Liver (tissue), 8 donors: ENCODE measurements at regions not wholly inside any gene's neighbourhood (a gene's known extent, or its start where the extent isn't known, plus 50 kb on each side); places are given as distances from the start of the nearest gene placed in this dataset.

ENCODE experiments used
- DNase-seq: peaks from one replicate; pipeline ENCODE4 v3.0.0-alpha.2; 2017; ENCODE audit warnings: low spot score
- H3K27ac ChIP-seq, 2 donors: one replicate each; pipeline ENCODE4 v1.7.0; 2013; ENCODE audit warnings: inconsistent platforms in 2 of 2, low read length in 2 of 2, control low read depth in 1 of 2, low read depth in 1 of 2, mild to moderate bottlenecking in 1 of 2
- H3K27me3 ChIP-seq, 4 donors: one replicate each; pipeline versions ENCODE4 v1.6.1 to v1.7.0; 2013; ENCODE audit warnings: low read length in 3 of 4, inconsistent platforms in 1 of 4, mild to moderate bottlenecking in 1 of 4, moderate library complexity in 1 of 4; ENCODE audit not compliant: control insufficient read depth in 4 of 4, insufficient read depth in 4 of 4
- H3K36me3 ChIP-seq, 4 donors: one replicate each; pipeline versions ENCODE4 v1.6.1 to v1.7.0; 2013; ENCODE audit warnings: low read length in 3 of 4, mild to moderate bottlenecking in 3 of 4, low read depth in 1 of 4, moderate library complexity in 1 of 4; ENCODE audit not compliant: control insufficient read depth in 4 of 4, insufficient read depth in 3 of 4
- H3K4me1 ChIP-seq, 4 donors: one replicate each; pipeline versions ENCODE4 v1.6.1 to v1.7.0; 2013; ENCODE audit warnings: low read length in 3 of 4, mild to moderate bottlenecking in 3 of 4, moderate library complexity in 1 of 4; ENCODE audit not compliant: control insufficient read depth in 4 of 4, insufficient read depth in 4 of 4
- H3K4me3 ChIP-seq, 3 donors: one replicate each; pipeline versions ENCODE4 v1.6.1 to v1.7.0; 2013; ENCODE audit warnings: low read length in 3 of 3, control low read depth in 1 of 3, low read depth in 1 of 3, mild to moderate bottlenecking in 1 of 3
- H3K9ac ChIP-seq, 2 donors: one replicate each; pipeline ENCODE4 v1.7.0; 2013; ENCODE audit warnings: low read length in 2 of 2, mild to moderate bottlenecking in 2 of 2, moderate library complexity in 2 of 2, control low read depth in 1 of 2, low read depth in 1 of 2
- H3K9me3 ChIP-seq, 4 donors: one replicate each; pipeline versions ENCODE4 v1.6.1 to v1.7.0; 2013; ENCODE audit warnings: low read length in 3 of 4; ENCODE audit not compliant: control insufficient read depth in 4 of 4
- ATF3 ChIP-seq: IDR thresholded peaks from 2 replicates; pipeline ENCODE4 v1.6.1; 2016; ENCODE audit warnings: antibody characterized with exemption
- CTCF ChIP-seq: fragments of 150-350 bp; IDR thresholded peaks from 2 replicates; pipeline ENCODE4 v1.5.1; 2017; ENCODE audit warnings: improper control_type of control experiment, low read depth, low read length; ENCODE audit not compliant: missing input control
- EGR1 ChIP-seq, 2 donors: IDR thresholded peaks; 2 replicates each; pipeline ENCODE4 v1.6.1; 2016 to 2018; ENCODE audit warnings: antibody characterized with exemption in 2 of 2, low read depth in 2 of 2
- FOXA1 ChIP-seq: IDR thresholded peaks from 2 replicates; pipeline ENCODE4 v1.6.1; 2016; ENCODE audit warnings: antibody characterized with exemption
- FOXA2 ChIP-seq: IDR thresholded peaks from 2 replicates; pipeline ENCODE4 v1.6.1; 2016; ENCODE audit warnings: antibody characterized with exemption
- HNF4A ChIP-seq, 2 donors: conservative IDR thresholded peaks; 2 replicates each; pipeline ENCODE4 v1.6.1; 2016; ENCODE audit warnings: antibody characterized with exemption in 2 of 2, mild to moderate bottlenecking in 2 of 2
- HNF4G ChIP-seq: IDR thresholded peaks from 2 replicates; pipeline ENCODE4 v1.6.1; 2016; ENCODE audit warnings: antibody characterized with exemption
- JUND ChIP-seq, 2 donors: IDR thresholded peaks; 2 replicates each; pipeline ENCODE4 v1.6.1; 2016; ENCODE audit warnings: antibody characterized with exemption in 2 of 2
- NR2F2 ChIP-seq: IDR thresholded peaks from 2 replicates; pipeline ENCODE4 v1.6.1; 2016; ENCODE audit warnings: antibody characterized with exemption
- RAD21 ChIP-seq, 2 donors: IDR thresholded peaks; 2 replicates each; pipeline ENCODE4 v1.6.1; 2016; ENCODE audit warnings: antibody characterized with exemption in 2 of 2, mild to moderate bottlenecking in 2 of 2
- REST ChIP-seq: IDR thresholded peaks from 2 replicates; pipeline ENCODE4 v1.6.1; 2016; ENCODE audit warnings: antibody characterized with exemption, mild to moderate bottlenecking
- RXRA ChIP-seq, 2 donors: IDR thresholded peaks; 2 replicates each; pipeline ENCODE4 v1.6.1; 2017 to 2018; ENCODE audit warnings: antibody characterized with exemption in 2 of 2, mild to moderate bottlenecking in 1 of 2
- SP1 ChIP-seq: IDR thresholded peaks from 2 replicates; pipeline ENCODE4 v1.6.1; 2018; ENCODE audit warnings: antibody characterized with exemption, mild to moderate bottlenecking
- TAF1 ChIP-seq: conservative IDR thresholded peaks from 2 replicates; pipeline ENCODE4 v1.6.1; 2016; ENCODE audit warnings: antibody characterized with exemption, mild to moderate bottlenecking
- YY1 ChIP-seq: IDR thresholded peaks from 2 replicates; pipeline ENCODE4 v1.6.1; 2016; ENCODE audit warnings: antibody characterized with exemption, mild to moderate bottlenecking
- ZBTB33 ChIP-seq: IDR thresholded peaks from 2 replicates; pipeline ENCODE4 v1.6.1; 2016; ENCODE audit warnings: antibody characterized with exemption
- WGBS: extraction: QIAGEN DNeasy Blood & Tissue Kit; methylation state at CpG from one replicate; pipeline ENCODE4 v1.1.7; 2013; 5-methylcytosine and 5-hydroxymethylcytosine counted together
- donor health status: healthy.
- donor health status: healthy.
- donor health status: healthy.
- donor health status: healthy.
- donor health status: healthy.

GRCh38 chr7:52749880-52750279 lies 285.6 kb upstream of the POM121L12 start:
- DNase-seq = no peak

More at GRCh38 chr7:52749880-52750279, 285.6 kb upstream of the POM121L12 start:
- WGBS = 37% methylated on average over 4 of the region's 4 CpGs
- Histone ChIP-seq H3K4me1 (no peaks in the 10 kb centered on the region), H3K9me3 (no peaks in the 10 kb centered on the region), H3K9ac (no peak overlapping the region), H3K4me3 (no peak overlapping the region), H3K27me3 (peaks cover 0 to 2% (median 0%) of the 10 kb centered on the region in 4 donors), H3K27ac (no peak overlapping the region), H3K36me3 (no peaks in the 10 kb centered on the region)
- TF ChIP-seq CTCF (no peak), SP1 (no peak), HNF4G (no peak), ZBTB33 (no peak), EGR1 (IDR thresholded peaks at IDR 0.05; ENCODE audit: low read depth in 2 of 2) (no peak), TAF1 (no peak), NR2F2 (no peak), HNF4A (conservative IDR thresholded peaks at IDR 0.05) (no peak), REST (no peak), RXRA (IDR thresholded peaks at IDR 0.05) (no peak), FOXA1 (no peak), YY1 (no peak), RAD21 (IDR thresholded peaks at IDR 0.05) (no peak), ATF3 (no peak), FOXA2 (no peak), JUND (IDR thresholded peaks at IDR 0.05) (no peak)
